Hepatocyte (in vitro differentiated cells): ENCODE measurements at regions not wholly inside any gene's neighbourhood (a gene's known extent, or its start where the extent isn't known, plus 50 kb on each side); places are given as distances from the start of the nearest gene placed in this dataset.

ENCODE experiments used
- EZH2 ChIP-seq: fragments of 200-600 bp; sonication (generic); IDR thresholded peaks from 2 replicates; pipeline ENCODE4 v1.6.1; 2016; ENCODE audit warnings: antibody characterized with exemption, mild to moderate bottlenecking, borderline replicate concordance
- TF ChIP-seq, protein P1 (sequence below): fragments of 200-600 bp; sonication (generic); IDR thresholded peaks from 2 replicates; pipeline ENCODE4 v1.5.1; 2016; ENCODE audit warnings: antibody characterized with exemption, mild to moderate bottlenecking; ENCODE audit not compliant: poor library complexity

DNA sequence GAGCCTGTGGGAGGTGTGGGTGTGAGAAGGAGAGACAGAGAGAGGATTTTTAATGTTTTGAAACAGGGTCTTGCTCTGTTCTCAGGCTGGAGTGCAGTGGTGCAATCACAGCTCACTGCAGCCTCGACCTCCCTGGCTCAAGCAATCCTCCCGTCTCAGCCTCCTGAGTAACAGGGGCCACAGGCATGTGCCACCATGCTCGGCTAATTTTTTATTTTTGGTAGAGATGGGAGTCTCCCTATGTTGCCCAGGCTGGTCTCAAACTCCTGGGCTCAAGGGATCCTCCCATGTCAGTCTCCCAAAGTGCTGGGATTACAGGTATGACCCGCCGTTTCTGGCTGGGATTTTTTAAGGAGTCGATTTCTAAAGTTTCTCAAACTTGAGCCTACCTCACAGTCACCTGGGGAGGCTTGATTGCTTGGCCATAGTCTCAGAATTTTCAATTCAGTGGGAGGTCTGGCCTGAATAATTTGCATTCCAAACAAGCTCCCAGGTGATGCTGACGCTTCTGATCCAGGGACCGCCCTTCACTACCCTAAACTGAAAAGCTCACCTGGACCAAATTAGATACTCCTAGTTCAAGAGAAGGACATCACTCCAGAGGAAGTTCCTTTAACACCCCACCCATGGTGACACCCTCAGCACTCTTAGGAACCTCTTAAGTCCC is 70.8 kb upstream of the SLC1A4 start:
- TF ChIP-seq, protein P1, sequence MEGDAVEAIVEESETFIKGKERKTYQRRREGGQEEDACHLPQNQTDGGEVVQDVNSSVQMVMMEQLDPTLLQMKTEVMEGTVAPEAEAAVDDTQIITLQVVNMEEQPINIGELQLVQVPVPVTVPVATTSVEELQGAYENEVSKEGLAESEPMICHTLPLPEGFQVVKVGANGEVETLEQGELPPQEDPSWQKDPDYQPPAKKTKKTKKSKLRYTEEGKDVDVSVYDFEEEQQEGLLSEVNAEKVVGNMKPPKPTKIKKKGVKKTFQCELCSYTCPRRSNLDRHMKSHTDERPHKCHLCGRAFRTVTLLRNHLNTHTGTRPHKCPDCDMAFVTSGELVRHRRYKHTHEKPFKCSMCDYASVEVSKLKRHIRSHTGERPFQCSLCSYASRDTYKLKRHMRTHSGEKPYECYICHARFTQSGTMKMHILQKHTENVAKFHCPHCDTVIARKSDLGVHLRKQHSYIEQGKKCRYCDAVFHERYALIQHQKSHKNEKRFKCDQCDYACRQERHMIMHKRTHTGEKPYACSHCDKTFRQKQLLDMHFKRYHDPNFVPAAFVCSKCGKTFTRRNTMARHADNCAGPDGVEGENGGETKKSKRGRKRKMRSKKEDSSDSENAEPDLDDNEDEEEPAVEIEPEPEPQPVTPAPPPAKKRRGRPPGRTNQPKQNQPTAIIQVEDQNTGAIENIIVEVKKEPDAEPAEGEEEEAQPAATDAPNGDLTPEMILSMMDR: no peak
- TF ChIP-seq EZH2: no peak
